ENCODE measurements at regions not wholly inside any gene's neighbourhood (a gene's known extent, or its start where the extent isn't known, plus 50 kb on each side); places are given as distances from the start of the nearest gene placed in this dataset.

- no peak for TF ChIP-seq POLR2AphosphoS5 (IDR thresholded peaks at IDR 0.05)
- TF ChIP-seq POLR2A (IDR thresholded peaks at IDR 0.05): no peak
Measured at GRCh38 chr3:145550522-145550921, 610.5 kb downstream of the PLOD2 start.
